A549 (cell line): ENCODE measurements at regions not wholly inside any gene's neighbourhood (a gene's known extent, or its start where the extent isn't known, plus 50 kb on each side); places are given as distances from the start of the nearest gene placed in this dataset.

ENCODE experiments used
- ATAC-seq, 2 experiments: fragments of 200-7000 bp in 1 of 2; fragments of >200 bp in 1 of 2; cut with Nextera tagmentation in 1 of 2; cut with Tn5 transposase in 1 of 2; 3 replicates each; pipeline versions ENCODE4 v1.8.0 to v1.9.1; 2018 to 2020; ENCODE audit warnings: mild to moderate bottlenecking in 1 of 2, moderate library complexity in 1 of 2
- CTCF ChIA-PET: fragments of 300-600 bp; sonication (Branson Sonifier 250); formaldehyde crosslinking; extraction: SDS; loops from one replicate; lab custom pipeline; 2021; ENCODE audit warnings: antibody characterized with exemption, inconsistent platforms; lab: Yijun Ruan, JAX
- POLR2A ChIA-PET: fragments of 350-600 bp; formaldehyde crosslinking; extraction: SDS; loops from one replicate; lab custom pipeline; 2021; ENCODE audit warnings: antibody characterized with exemption, inconsistent platforms; lab: Yijun Ruan, JAX
- DNase-seq, 2 experiments: peaks; one replicate each; pipeline versions ENCODE4 v3.0.0 to v3.0.0-alpha.2; 2011 to 2016; ENCODE audit warnings: low read depth in 1 of 2, low spot score in 1 of 2
- FAIRE-seq: peaks from 2 replicates; lab custom pipeline; 2011; peaks lifted over from hg19 to GRCh38; lab: Jason Lieb, UNC
- H3K27ac ChIP-seq, 2 experiments: fragments of >200 bp; sonication (Bioruptor Twin); formaldehyde crosslinking; 3 replicates each; pipeline ENCODE4 v1.5.1; 2016 to 2017
- H3K4me1 ChIP-seq: fragments of >200 bp; sonication (Bioruptor Twin); formaldehyde crosslinking; 3 replicates; pipeline ENCODE4 v1.6.1; 2016
- H3K4me2 ChIP-seq: fragments of >200 bp; sonication (Bioruptor Twin); formaldehyde crosslinking; 3 replicates; pipeline ENCODE4 v1.6.1; 2016
- H3K4me3 ChIP-seq: fragments of >200 bp; sonication (Bioruptor Twin); formaldehyde crosslinking; 3 replicates; pipeline ENCODE4 v1.5.1; 2016
- H3K9me3 ChIP-seq: fragments of >200 bp; sonication (Bioruptor Twin); formaldehyde crosslinking; 3 replicates; pipeline ENCODE4 v1.6.1; 2016
- CBX2 ChIP-seq: fragments of 200-600 bp; sonication (generic); IDR thresholded peaks from 2 replicates; pipeline ENCODE4 v1.6.1; 2016; ENCODE audit warnings: low read depth, mild to moderate bottlenecking, borderline replicate concordance
- CHD2 ChIP-seq: fragments of 150-350 bp; IDR thresholded peaks from 2 replicates; pipeline ENCODE4 v1.6.1; 2014; ENCODE audit warnings: low read length; ENCODE audit not compliant: partially characterized antibody
- EHF ChIP-seq: fragments of 250-450 bp; sonication (Bioruptor Pico); IDR thresholded peaks from 2 replicates; pipeline ENCODE4 v1.5.0; 2020; ENCODE audit warnings: mild to moderate bottlenecking
- EP300 ChIP-seq, 2 experiments: fragments of >200 bp; sonication (Bioruptor Twin); formaldehyde crosslinking; IDR thresholded peaks; 2 replicates in 1 of 2; 3 replicates in 1 of 2; pipeline ENCODE4 v1.6.1; 2016 to 2017
- ESRRA ChIP-seq: fragments of 150-350 bp; IDR thresholded peaks from 2 replicates; pipeline ENCODE4 v1.6.1; 2014; ENCODE audit warnings: mild to moderate bottlenecking, low read length, borderline replicate concordance
- FOSL2 ChIP-seq, 2 experiments: fragments of 450-650 bp in 1 of 2; fragments of >200 bp in 1 of 2; sonication (Bioruptor Twin) in 1 of 2; formaldehyde crosslinking; IDR thresholded peaks; 2 replicates each; pipeline versions ENCODE4 v1.5.0 to v1.6.1; 2016 to 2020; ENCODE audit warnings: mild to moderate bottlenecking in 1 of 2, moderate library complexity in 1 of 2
- HEYL ChIP-seq: fragments of 250-450 bp; sonication (Bioruptor Pico); IDR thresholded peaks from 2 replicates; pipeline ENCODE4 v1.8.0; 2021; ENCODE audit warnings: mild to moderate bottlenecking, moderate library complexity
- HOXA7 ChIP-seq: fragments of 250-450 bp; sonication (Bioruptor Pico); IDR thresholded peaks from 2 replicates; pipeline ENCODE4 v1.5.0; 2020; ENCODE audit warnings: mild to moderate bottlenecking, moderate library complexity
- HOXB5 ChIP-seq: fragments of 250-450 bp; sonication (Bioruptor Pico); IDR thresholded peaks from 2 replicates; pipeline ENCODE4 v1.5.0; 2020; ENCODE audit warnings: mild to moderate bottlenecking, moderate library complexity
- KDM5A ChIP-seq: fragments of 200-600 bp; sonication (generic); IDR thresholded peaks from 2 replicates; pipeline ENCODE4 v1.6.1; 2016; ENCODE audit warnings: antibody characterized with exemption, mild to moderate bottlenecking
- MAFK ChIP-seq: fragments of 450-650 bp; IDR thresholded peaks from 2 replicates; pipeline ENCODE4 v1.6.1; 2014; ENCODE audit not compliant: partially characterized antibody
- NR3C1 ChIP-seq: fragments of >200 bp; sonication (Bioruptor Twin); formaldehyde crosslinking; IDR thresholded peaks from 3 replicates; pipeline ENCODE4 v1.6.1; 2017
- POLR2A ChIP-seq: IDR thresholded peaks from 2 replicates; pipeline ENCODE4 v1.6.1; 2012; ENCODE audit warnings: mild to moderate bottlenecking, low read length
- POLR2AphosphoS2 ChIP-seq: conservative IDR thresholded peaks from 2 replicates; pipeline ENCODE4 v1.6.1; 2012; ENCODE audit warnings: low read length, improper control_type of control experiment, inconsistent platforms
- RAD21 ChIP-seq, 2 experiments: fragments of >200 bp in 1 of 2; sonication (Bioruptor Twin) in 1 of 2; formaldehyde crosslinking in 1 of 2; IDR thresholded peaks in 1 of 2; conservative IDR thresholded peaks in 1 of 2; 2 replicates in 1 of 2; 3 replicates in 1 of 2; pipeline ENCODE4 v1.6.1; 2012 to 2018; ENCODE audit warnings: inconsistent platforms in 1 of 2
- RARB ChIP-seq: fragments of 250-450 bp; sonication (Bioruptor Pico); IDR thresholded peaks from 2 replicates; pipeline ENCODE4 v1.8.0; 2021; ENCODE audit warnings: mild to moderate bottlenecking, moderate library complexity
- RCOR1 ChIP-seq: fragments of 150-350 bp; IDR thresholded peaks from 2 replicates; pipeline ENCODE4 v1.6.1; 2014; ENCODE audit warnings: antibody characterized with exemption, low read length, low read depth
- REST ChIP-seq: fragments of 200-600 bp; sonication (generic); IDR thresholded peaks from 2 replicates; pipeline ENCODE4 v1.6.1; 2016; ENCODE audit warnings: antibody characterized with exemption, mild to moderate bottlenecking, moderate library complexity
- RFX5 ChIP-seq: fragments of 450-650 bp; IDR thresholded peaks from 2 replicates; pipeline ENCODE4 v1.7.1; 2014; ENCODE audit warnings: antibody characterized with exemption, mild to moderate bottlenecking, moderate library complexity
- RNF2 ChIP-seq: fragments of 200-600 bp; sonication (generic); IDR thresholded peaks from 2 replicates; pipeline ENCODE4 v1.6.1; 2016; ENCODE audit warnings: low read depth, mild to moderate bottlenecking, antibody characterized with exemption, moderate library complexity, borderline replicate concordance
- SMC3 ChIP-seq: fragments of >200 bp; sonication (Bioruptor Twin); formaldehyde crosslinking; IDR thresholded peaks from 3 replicates; pipeline ENCODE4 v1.6.1; 2018; ENCODE audit warnings: inconsistent platforms
- SREBF2 ChIP-seq: fragments of 450-650 bp; IDR thresholded peaks from 2 replicates; pipeline ENCODE4 v1.6.1; 2014; ENCODE audit warnings: mild to moderate bottlenecking, moderate library complexity
- ZC3H11A ChIP-seq: fragments of 450-650 bp; IDR thresholded peaks from 2 replicates; pipeline ENCODE4 v1.6.1; 2014; ENCODE audit warnings: antibody characterized with exemption, mild to moderate bottlenecking
- ZFP36 ChIP-seq: fragments of 450-650 bp; IDR thresholded peaks from 2 replicates; pipeline ENCODE4 v1.6.1; 2014; ENCODE audit warnings: borderline replicate concordance; ENCODE audit not compliant: partially characterized antibody
- ZNF302 ChIP-seq: fragments of 250-450 bp; sonication (Bioruptor Pico); IDR thresholded peaks from 2 replicates; pipeline ENCODE4 v1.9.0; 2021; ENCODE audit warnings: inconsistent platforms, mild to moderate bottlenecking, moderate library complexity
- WGBS: methylation state at CpG from one replicate; pipeline ENCODE4 v1.1.6; 2017; ENCODE audit errors: missing lambda C conversion rate; 5-methylcytosine and 5-hydroxymethylcytosine counted together
- TF ChIP-seq, protein P1 (sequence below): fragments of 150-350 bp; IDR thresholded peaks from 2 replicates; pipeline ENCODE4 v1.6.1; 2014; ENCODE audit warnings: low read depth, mild to moderate bottlenecking, low read length

DNA sequence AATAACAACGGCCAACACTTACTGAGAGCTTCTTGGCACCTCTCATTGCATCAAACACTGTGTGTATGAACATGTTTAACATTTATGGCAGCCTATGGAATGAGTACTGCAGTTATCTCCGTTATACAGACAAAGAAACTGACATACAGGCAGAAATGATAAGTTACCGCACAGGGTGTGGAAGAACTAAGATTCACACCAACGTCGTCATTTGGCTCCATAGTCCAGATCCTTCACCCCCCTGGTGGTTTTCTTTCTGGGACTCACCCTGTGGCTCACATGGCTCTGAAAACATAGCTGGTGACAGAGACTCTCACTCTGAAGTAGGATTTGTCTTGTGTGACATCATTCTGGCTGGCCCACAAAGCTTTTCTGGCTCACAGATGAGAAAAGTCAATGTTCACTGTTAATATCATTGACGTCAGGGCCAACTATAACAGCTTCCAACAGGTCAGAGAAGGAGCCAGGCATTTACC, 230.1 kb downstream of the DLEU7 start:
- ATAC-seq (no peak), FAIRE-seq (no peak), DNase-seq (no peak)
- no peak for TF ChIP-seq SMC3
- no peak for TF ChIP-seq RFX5
- no peak for TF ChIP-seq SREBF2
- TF ChIP-seq ZNF302 (CRISPR knock-in tag): no peak
- TF ChIP-seq HOXB5: no peak
- no peak for TF ChIP-seq KDM5A
- no peak for TF ChIP-seq EHF (CRISPR knock-in tag)
- no peak for TF ChIP-seq ZFP36
- TF ChIP-seq, protein P1, sequence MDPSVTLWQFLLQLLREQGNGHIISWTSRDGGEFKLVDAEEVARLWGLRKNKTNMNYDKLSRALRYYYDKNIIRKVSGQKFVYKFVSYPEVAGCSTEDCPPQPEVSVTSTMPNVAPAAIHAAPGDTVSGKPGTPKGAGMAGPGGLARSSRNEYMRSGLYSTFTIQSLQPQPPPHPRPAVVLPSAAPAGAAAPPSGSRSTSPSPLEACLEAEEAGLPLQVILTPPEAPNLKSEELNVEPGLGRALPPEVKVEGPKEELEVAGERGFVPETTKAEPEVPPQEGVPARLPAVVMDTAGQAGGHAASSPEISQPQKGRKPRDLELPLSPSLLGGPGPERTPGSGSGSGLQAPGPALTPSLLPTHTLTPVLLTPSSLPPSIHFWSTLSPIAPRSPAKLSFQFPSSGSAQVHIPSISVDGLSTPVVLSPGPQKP: no peak
- TF ChIP-seq MAFK: no peak
- TF ChIP-seq HOXA7: no peak
- TF ChIP-seq RARB (CRISPR knock-in tag): no peak
- no peak for TF ChIP-seq POLR2A
- no peak for TF ChIP-seq CBX2
- no peak for TF ChIP-seq RAD21 (conservative IDR thresholded peaks at IDR 0.05 in 1 of 2, IDR thresholded peaks at IDR 0.05 in 1 of 2)
- peaks cover 9% of the 10 kb centered on the region; the same call in 2 of the 3 replicates for H3K4me1 ChIP-seq
- H3K27ac ChIP-seq: no peak overlapping the region
- POLR2A ChIA-PET: no interaction called here
- H3K9me3 ChIP-seq: no peaks in the 10 kb centered on the region
- no peak overlapping the region for H3K4me2 ChIP-seq
- no peak overlapping the region for H3K4me3 ChIP-seq
- CTCF ChIA-PET: no interaction called here
- 75% methylated on average over 6 of the region's 6 CpGs for WGBS

DNA sequence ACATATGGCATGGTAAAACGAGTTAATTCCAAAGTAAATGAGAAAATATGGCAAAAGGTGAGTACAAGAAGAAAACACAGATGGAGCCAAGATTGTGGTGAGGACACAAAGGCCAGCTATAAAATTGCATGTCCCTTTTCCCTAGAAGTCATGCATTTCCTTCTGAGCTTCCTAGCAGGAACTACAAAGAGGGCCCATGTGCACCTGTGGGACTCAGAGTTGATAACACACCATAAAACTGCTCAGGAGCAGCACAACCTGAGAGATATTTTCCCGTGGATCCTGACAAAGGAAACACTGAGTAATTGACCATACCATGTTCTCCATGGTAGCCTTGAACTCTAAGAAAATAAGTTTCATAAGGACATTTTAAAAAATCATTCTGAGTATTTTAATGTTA, 228.3 kb downstream of the DLEU7 start:
- no peaks in the 10 kb centered on the region for H3K9me3 ChIP-seq
- no peak for ATAC-seq
- H3K27ac ChIP-seq: no peak overlapping the region
- peaks cover 9% of the 10 kb centered on the region; the same call in 2 of the 3 replicates for H3K4me1 ChIP-seq
- WGBS: 22% methylated on average over 2 of the region's 2 CpGs
- CTCF ChIA-PET: interaction anchor here (1.1 kb wide), 1 partner anchor 13 kb away, joined by 3 read pairs; no protein-coding TSS in a partner anchor
- DNase-seq: no peak
- no peak overlapping the region for H3K4me2 ChIP-seq
- no peak for FAIRE-seq
- H3K4me3 ChIP-seq: no peak overlapping the region
- POLR2A ChIA-PET: no interaction called here
- TF ChIP-seq RFX5 (no peak), CBX2 (no peak), FOSL2 (IDR thresholded peaks at IDR 0.05) (no peak), FOSL2 (CRISPR knock-in tag; IDR thresholded peaks at IDR 0.05) (no peak), ZC3H11A (no peak), EP300 (IDR thresholded peaks at IDR 0.05) (no peak), HEYL (no peak), NR3C1 (no peak), RCOR1 (no peak)

GRCh38 chr13:50616101-50616500, 227.4 kb downstream of the DLEU7 start:
- DNase-seq: no peak

More at GRCh38 chr13:50616101-50616500, 227.4 kb downstream of the DLEU7 start:
- CTCF ChIA-PET: interaction anchor here (1.1 kb wide), 1 partner anchor 12 kb away, joined by 3 read pairs; no protein-coding TSS in a partner anchor
- Histone ChIP-seq H3K4me3 (no peak overlapping the region), H3K4me2 (no peak overlapping the region), H3K27ac (no peak overlapping the region), H3K9me3 (no peaks in the 10 kb centered on the region), H3K4me1 (peaks cover 9% of the 10 kb centered on the region; the same call in 2 of the 3 replicates)
- ATAC-seq (no peak), FAIRE-seq (no peak)
- WGBS: 93% methylated on average over 2 of the region's 2 CpGs
- no peak for TF ChIP-seq CBX2
- TF ChIP-seq POLR2AphosphoS2: no peak
- TF ChIP-seq ESRRA: no peak
- no peak for TF ChIP-seq REST
- no peak for TF ChIP-seq RNF2
- no peak for TF ChIP-seq CHD2
- no peak for TF ChIP-seq SREBF2
- POLR2A ChIA-PET: no interaction called here
